ENCODE measurements at regions not wholly inside any gene's neighbourhood (a gene's known extent, or its start where the extent isn't known, plus 50 kb on each side); places are given as distances from the start of the nearest gene placed in this dataset.
A peak's percentile ranks its signal among the peaks of the same experiment; 100 is the strongest.

DNA sequence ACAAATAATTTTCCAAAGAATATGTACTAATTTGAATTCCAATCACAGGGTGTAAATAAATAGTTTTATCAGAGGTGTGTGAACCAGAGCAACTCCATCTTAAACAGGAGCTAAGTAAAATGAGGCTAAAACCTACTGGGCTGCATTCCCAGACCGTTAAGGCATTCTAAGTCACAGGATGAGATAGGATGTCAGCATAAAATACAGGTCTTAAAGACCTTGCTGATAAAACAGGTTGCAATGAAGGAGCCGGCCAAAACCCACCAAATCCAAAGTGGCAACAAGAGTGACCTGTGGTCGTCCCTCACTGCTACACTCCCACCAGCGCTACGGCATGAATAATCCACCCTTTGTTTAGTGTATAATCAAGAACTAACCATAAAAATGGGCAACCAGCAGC lies 291.7 kb upstream of the SEMA3D start:
- DNase-seq, result no peak

DNA sequence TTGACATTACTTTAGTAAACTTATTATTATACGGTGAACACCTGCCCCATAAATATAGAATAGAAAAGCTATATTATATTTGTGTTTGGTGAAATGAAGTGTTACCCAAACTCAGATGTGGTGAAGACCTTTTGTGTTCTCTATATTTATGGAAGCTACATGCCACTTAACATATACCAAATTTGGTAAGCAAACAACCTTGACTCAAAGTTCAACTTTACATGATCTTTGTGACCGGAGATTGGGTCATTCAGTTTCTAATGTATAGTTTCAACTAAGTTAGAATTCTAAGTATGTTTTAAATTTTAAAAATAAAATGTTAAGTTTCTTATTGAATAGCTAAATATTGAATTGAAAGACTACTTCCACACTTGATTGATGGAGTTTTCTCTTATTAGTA lies 288.6 kb upstream of the SEMA3D start:
- no peak for DNase-seq

DNA sequence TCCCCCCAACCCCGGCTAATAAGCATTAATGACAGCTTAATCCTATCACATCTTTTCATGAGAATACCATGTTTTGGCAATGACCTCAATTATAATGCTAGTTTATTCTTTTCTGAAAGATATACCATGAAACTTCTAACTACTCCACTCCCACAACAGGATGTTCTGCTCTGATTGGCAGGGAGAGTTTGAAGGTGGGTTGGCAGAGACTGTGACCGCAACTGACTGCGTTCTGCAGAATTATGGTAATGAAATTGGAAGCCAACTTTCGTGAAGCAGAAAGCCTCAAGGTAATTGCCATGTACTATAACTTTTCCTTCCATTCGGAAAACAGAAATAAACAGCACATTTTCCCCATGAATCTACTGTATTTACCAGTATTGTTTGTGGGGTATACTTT lies 288.2 kb upstream of the SEMA3D start:
- peak in 1 of 2 experiments; percentile 63 for DNase-seq

DNA sequence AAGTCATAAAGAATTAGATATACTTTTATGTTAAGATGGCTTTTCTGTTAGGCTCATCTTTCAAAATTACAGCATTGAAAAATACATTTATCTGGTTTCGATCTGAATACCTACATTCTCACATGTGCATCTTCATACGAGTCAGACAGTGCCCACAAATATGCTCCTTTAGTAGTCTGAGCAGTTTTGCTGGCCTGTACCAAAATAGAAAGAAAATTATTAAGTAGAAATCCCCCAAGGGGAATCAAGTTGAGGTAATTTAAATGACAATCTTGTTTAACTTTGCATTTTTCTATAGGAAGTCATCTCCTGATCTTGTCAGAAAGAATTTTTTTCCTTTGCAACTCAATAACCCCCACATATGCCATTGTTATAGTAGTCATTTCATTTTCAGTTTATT lies 287.4 kb upstream of the SEMA3D start:
- DNase-seq, result no peak

GRCh38 chr7:85471740-85472139 lies 284.9 kb upstream of the SEMA3D start:
- DNase-seq, result no peak

DNA sequence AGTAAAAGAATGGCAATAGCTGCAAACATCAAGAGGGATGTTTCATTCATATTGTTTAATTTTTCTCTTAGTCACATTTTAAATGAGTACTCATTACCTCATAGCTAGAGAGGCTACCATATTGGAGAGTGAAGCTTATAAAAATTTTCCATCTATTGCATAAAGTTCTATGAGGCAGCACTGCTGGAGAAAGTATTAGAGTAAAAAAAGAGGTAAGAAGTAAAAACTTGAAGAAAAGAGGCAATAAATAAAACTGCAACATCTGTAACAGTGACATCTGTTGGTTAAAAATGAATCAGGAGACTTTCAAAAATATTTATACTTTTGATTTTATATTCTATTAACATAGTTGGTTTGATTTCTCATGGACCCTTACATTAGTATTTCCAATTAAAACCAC lies 284.5 kb upstream of the SEMA3D start:
- no peak for DNase-seq

- no peak for DNase-seq
Measured at GRCh38 chr7:85469446-85470010, 282.7 kb upstream of the SEMA3D start.

DNA sequence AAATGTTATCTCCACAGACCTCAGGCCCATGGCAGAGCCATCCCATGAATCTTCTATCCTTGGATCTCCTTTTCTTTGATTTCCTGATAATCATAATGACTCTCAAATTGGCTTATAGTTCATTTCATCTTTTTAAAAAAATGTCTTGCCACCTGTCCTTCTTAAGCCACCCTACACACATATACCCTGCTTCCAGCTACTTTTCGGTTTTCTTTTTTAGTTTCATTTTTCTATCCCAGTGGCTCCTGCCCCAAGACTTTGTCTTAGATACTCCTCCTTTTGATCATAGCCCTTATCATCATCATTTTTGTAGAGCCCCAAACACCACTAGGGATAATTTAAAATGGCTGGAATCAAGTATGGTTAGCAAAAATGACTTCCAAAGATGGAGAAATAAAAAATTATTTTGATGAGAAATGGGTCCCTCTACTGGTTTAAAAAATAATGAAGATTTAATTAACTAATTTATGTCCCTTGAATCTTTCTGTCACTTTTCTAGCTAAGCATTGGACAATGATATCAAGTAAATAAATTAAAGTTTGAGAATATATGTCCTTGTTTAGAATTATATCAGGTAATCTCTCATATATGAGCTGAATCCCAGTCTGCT lies 277.3 kb upstream of the SEMA3D start:
- DNase-seq, result peak in 1 of 2 experiments; percentile 17

DNA sequence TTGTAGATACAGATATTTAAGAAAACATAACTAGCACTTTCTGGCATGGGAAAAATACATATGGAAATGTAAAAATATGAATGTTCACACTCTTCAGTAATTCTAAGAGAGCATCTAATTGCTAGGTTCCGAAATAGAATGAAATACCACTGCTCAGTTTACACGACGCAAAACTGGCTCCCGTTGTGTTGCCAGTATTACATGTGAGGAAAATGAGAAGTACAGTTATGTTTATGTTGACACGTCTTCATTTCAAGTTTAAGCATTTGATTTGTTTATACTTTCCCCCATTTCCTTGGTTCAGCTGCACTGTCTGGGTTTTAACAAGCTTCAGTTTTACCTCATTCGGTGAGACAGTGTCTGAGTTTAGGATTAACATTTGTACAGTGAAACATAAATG lies 275.8 kb upstream of the SEMA3D start:
- no peak for DNase-seq

- no peak for DNase-seq
Measured at GRCh38 chr7:85457911-85458310, 271.1 kb upstream of the SEMA3D start.

DNA sequence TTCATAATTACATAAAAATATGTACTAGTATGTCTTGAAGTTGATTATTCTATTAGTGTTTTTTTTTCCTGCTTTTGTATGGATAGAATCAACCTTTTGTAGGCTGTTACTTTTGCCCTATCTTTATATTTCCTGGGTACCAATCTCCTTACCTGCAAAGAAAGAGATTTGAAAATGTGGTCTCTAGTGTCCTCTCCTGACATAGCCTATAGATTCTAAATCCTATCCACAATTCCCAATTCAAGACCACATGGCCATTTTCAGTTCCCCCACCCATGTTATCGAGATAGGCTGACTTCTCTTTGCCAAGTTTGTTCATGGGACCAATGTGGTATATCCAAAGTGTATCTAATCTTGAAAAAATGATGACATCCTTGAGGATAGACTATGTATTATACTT lies 269.4 kb upstream of the SEMA3D start:
- no peak for DNase-seq

DNA sequence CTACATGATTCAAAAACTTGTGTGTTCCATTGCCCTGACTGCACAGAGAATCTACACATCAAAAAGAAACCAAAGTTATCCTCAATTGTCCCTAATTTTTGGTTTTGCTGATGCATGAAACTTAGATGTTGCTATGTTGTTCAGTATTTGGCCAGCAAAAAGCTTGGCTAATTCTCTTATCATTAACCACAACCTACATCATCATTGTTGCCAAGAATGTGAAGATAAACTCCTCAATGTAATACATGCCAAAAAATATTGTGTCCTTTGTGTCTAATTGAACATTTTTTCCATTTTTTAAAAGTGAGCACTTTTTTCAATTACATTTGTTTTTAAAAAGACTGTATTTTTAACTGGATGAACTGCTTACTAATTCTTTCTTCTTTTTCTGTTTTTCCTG lies 268.0 kb upstream of the SEMA3D start:
- DNase-seq, result no peak

DNA sequence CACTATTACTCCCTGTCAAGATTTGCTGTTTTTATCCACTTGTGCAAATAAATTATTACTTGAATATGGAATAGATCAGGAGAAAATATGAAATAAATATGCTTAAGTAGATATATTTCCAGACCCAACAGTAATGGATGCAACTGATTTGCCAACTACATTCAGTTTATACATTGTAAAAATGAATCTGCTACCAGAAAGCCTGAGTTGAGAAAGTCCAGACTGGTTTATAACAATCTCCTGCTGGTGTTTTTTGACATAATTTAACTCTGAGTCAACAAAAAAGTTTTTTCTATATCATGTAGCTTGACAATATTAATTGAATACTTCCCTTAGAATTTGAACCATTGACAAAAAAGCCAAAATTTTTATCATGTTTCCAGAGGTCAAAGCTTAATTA lies 265.8 kb upstream of the SEMA3D start:
- no peak for DNase-seq

GRCh38 chr7:85449478-85449877 lies 262.6 kb upstream of the SEMA3D start:
- DNase-seq, result no peak

DNA sequence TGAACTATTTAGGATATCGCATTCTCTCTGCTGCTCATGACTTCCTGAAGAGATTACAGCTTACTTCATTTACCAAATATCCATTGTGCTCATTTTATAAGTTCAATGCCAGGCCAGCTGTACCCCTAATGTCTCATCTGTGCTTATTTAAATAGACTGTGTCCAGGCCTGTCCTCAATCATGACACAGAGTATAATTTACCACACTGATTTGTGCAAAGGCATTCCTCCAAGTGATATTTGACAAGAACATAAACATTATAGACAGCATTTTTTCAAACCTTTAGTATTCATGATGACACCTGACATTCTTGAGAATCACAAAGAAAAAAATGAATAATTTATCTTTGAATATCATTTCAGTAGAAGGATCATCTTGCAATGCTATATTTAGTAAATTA lies 260.1 kb upstream of the SEMA3D start:
- no peak for DNase-seq

DNA sequence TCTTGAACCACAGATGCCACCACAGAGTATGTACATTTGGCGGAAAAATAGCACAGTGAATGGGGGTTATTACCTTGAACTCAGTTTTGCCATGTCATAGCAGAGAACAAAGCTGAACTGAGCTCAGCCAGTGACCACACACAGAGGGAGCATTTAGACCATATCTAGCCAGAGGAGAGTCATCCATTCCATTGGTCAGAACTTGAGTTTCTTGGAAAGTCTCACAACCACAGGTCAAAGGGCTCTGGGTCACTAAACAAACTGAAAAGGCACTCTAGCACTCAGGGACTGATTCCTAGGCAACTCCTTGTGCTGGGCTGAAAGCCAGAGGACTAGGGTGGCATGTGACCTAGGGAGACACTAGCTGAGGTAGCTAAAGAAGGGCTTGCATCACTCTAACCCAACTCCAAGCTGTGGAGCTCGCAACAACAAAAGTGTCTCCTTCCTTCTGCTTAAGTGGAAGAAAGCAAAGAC lies 239.7 kb upstream of the SEMA3D start:
- DNase-seq, result no peak

DNA sequence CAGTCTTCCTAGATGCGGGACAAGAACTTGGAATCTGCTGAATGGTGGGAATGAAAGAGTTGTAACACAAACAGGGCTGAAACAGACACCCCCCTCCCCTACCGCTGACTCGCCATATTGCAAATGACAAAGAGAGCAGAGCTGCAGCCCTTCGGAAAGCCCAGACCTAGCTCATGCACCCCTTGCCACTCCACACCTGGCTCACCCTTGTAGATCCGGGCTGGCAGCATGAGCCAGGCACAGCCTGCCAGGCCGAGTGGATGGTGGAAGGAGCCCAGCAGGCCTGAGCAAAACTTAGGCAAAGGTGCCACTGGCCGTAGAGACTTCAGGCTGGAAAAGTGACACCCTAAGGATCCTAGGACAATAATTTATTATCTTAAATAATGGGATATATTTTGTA lies 237.4 kb upstream of the SEMA3D start:
- no peak for DNase-seq

DNA sequence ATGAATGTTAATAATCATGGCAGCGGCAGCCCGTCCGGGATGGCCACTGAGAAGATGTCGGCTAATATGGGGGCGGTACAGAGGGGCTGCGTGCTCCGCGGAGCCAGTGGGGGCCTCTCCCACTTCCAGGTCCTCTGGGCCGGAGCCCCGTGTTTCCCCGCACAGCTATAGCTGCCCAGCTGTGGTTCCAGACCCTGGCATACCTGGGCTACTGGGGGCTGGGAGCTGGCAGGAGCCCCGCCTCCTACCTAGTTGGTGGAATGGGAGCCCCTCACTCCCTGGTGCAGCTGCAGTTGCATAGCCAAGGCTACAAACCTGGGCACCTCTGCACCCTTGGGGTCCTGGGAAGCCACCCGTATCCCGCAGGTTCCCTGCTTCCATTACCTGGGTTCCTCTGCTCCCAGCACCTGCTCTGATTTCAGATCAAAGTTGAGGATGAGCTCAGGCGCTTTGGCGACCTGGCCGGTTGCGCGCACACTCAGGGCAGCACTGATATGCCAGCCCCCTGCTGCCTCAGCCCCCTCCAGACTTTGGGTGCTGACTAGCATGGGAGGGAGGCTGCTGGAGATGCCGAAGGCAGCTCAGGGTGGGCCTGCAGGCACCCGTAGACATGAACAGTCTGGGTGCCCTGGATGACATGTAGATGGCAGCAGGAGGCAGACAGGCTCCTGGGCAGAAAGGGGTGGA lies 236.5 kb upstream of the SEMA3D start:
- no peak for DNase-seq

GRCh38 chr7:85415743-85416142 lies 228.9 kb upstream of the SEMA3D start:
- DNase-seq, result no peak

GRCh38 chr7:85413718-85414117 lies 226.9 kb upstream of the SEMA3D start:
- DNase-seq, result no peak

- no peak for DNase-seq
Measured at GRCh38 chr7:85412912-85413311, 226.1 kb upstream of the SEMA3D start.

- no peak for DNase-seq
Measured at GRCh38 chr7:85407391-85407790, 220.5 kb upstream of the SEMA3D start.

DNA sequence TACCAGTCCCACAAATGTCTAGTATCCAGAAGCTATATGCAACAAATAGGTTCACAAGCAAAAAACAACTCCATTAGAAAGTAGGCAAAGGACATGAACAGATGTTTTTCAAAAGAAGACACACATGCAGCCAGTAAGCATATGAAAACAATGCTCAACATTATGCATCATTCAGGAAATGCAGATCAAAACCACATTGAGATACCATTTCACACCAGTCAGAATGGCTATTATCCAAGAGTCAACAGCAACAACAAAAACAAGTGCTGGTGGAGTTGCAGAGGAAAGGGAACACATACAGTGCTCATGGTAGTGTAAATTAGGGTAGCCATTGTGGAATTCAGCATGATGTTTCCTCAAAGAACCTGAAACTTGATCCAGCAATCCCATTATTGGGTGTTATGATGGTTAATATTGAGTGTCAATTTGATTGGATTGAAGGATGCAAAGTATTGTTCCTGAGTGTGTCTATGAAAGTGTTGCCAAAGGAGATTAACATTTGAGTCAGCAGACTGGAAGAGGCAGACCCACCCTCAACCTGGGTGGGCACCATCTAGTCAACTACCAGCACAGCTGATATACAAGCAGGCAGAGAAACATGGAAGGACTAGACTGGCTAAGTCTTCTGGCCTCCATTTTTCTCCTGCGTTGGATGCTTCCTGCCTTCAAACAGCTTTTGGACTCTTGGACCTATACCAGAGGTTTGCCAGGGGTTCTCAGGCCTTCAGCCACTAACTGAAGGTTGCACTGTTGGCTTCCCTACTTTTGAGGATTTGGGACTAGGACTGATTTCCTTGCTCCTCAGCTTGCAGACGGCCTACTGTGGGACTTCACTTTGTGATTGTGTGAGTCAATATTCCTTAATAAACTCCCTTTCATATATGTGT lies 218.4 kb upstream of the SEMA3D start:
- DNase-seq, result no peak

DNA sequence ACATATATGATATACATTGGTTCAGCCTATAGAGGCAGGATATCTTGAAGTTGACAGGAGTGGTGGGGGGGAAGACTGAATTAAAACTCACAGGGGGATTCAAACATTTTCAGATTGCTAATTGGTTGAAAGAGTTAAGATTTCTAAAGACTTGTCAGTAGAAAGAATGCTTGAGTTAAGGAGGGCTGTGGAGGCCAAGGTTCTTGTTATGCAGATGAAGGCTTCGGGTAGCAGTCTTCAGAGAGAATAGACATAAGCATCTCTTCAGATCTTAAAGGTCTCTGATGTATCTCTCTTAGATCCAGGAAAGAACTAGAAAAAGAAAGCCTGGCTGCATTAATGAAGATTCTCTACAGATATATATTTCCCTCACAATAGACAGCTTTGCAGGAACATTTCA lies 209.8 kb upstream of the SEMA3D start:
- DNase-seq, result no peak

Measured in NCI-H2081 (cell line).